Breast epithelium (tissue), 3 donors: ENCODE measurements at regions not wholly inside any gene's neighbourhood (a gene's known extent, or its start where the extent isn't known, plus 50 kb on each side); places are given as distances from the start of the nearest gene placed in this dataset.

ENCODE experiments used
- POLR2A ChIP-seq: fragments of 450-650 bp; IDR thresholded peaks from one replicate; pipeline ENCODE4 v1.6.1; 2016; ENCODE audit warnings: antibody characterized with exemption, mild to moderate bottlenecking, moderate library complexity
- POLR2AphosphoS5 ChIP-seq, 3 donors: sonication (generic); formaldehyde crosslinking; IDR thresholded peaks; one replicate each; pipeline ENCODE4 v1.6.1; 2017; ENCODE audit warnings: antibody characterized with exemption in 3 of 3
- TF ChIP-seq, protein P1 (sequence below), 3 donors: fragments of 450-650 bp; IDR thresholded peaks; one replicate each; pipeline ENCODE4 v1.5.1; 2016 to 2017; ENCODE audit warnings: antibody characterized with exemption in 3 of 3, mild to moderate bottlenecking in 3 of 3, moderate library complexity in 3 of 3

DNA sequence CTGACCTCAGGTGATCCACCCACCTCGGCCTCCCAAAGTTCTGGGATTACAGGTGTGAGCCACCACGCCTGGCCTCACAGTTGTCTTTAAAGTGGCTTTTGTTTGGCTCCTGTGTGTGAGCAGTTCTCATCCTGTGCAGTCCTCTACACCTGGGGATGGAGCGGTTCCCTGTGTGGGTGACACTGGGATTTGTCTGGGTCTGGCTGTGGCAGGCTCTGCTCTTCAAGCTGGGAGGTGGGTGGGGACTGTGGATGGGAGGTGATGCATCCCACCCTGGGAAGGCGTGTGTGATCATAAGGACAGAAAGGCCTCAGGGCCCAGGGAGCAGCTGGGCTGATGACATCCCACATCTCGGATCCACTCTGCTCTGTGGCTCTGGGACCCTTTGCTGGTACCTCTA is 1266.8 kb downstream of the BRD1 start:
- TF ChIP-seq, protein P1, sequence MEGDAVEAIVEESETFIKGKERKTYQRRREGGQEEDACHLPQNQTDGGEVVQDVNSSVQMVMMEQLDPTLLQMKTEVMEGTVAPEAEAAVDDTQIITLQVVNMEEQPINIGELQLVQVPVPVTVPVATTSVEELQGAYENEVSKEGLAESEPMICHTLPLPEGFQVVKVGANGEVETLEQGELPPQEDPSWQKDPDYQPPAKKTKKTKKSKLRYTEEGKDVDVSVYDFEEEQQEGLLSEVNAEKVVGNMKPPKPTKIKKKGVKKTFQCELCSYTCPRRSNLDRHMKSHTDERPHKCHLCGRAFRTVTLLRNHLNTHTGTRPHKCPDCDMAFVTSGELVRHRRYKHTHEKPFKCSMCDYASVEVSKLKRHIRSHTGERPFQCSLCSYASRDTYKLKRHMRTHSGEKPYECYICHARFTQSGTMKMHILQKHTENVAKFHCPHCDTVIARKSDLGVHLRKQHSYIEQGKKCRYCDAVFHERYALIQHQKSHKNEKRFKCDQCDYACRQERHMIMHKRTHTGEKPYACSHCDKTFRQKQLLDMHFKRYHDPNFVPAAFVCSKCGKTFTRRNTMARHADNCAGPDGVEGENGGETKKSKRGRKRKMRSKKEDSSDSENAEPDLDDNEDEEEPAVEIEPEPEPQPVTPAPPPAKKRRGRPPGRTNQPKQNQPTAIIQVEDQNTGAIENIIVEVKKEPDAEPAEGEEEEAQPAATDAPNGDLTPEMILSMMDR (IDR thresholded peaks at IDR 0.05), result no peak
- TF ChIP-seq POLR2A (no peak), POLR2AphosphoS5 (IDR thresholded peaks at IDR 0.05) (no peak)
